ENCODE measurements at regions not wholly inside any gene's neighbourhood (a gene's known extent, or its start where the extent isn't known, plus 50 kb on each side); places are given as distances from the start of the nearest gene placed in this dataset.

DNA sequence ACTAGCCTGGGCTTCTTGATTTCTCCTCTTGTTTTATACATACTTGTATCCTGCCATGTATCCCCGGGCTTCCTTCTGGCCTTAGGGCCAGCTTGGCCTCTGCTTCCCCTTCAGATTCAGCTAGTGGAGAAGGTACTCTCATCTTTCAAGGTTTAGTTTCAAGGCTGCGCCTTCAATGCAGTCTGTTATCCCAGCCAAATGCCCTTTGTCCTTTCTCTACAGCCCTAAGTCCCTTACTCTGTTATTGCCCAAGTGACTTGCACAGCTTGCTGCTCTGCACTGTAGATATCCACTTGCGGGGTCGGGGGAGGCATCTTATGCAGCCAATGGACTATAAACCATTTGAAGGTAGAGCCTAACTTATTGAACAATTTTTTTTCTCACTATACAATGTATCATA lies 357.5 kb downstream of the PPP1R2C start:
- no peak for FAIRE-seq
- Histone ChIP-seq H3K9me3 (ENCODE audit: insufficient read depth, low read depth, low read length) (no peaks in the 10 kb centered on the region), H3K9ac (ENCODE audit: low read length) (no peak overlapping the region), H3K4me3 (ENCODE audit: insufficient read depth, low read depth, low read length) (no peak overlapping the region), H3K4me1 (ENCODE audit: insufficient read depth, low read length) (no peaks in the 10 kb centered on the region), H2AFZ (ENCODE audit: low read depth, low read length) (no peak overlapping the region), H4K20me1 (ENCODE audit: insufficient read depth, low read length) (no peaks in the 10 kb centered on the region), H3K27ac (ENCODE audit: low read depth, low read length) (no peak overlapping the region), H3K4me2 (ENCODE audit: low read length) (no peak overlapping the region), H3K27me3 (ENCODE audit: insufficient read depth, low read length) (no peaks in the 10 kb centered on the region), H3K79me2 (ENCODE audit: insufficient read depth, low read length) (no peaks in the 10 kb centered on the region), H3K36me3 (ENCODE audit: insufficient read depth, low read length) (no peaks in the 10 kb centered on the region)
- no peaks in the 10 kb centered on the region for H3K27me3 Mint-ChIP-seq (ENCODE audit: low read depth, unreplicated experiment)
- no peak overlapping the region for H3K27ac Mint-ChIP-seq (ENCODE audit: unreplicated experiment)
- H3K4me3 Mint-ChIP-seq (ENCODE audit: unreplicated experiment), result no peak overlapping the region
- H3K4me1 Mint-ChIP-seq (ENCODE audit: low read depth, unreplicated experiment), result no peaks in the 10 kb centered on the region
- TF ChIP-seq, protein P1, sequence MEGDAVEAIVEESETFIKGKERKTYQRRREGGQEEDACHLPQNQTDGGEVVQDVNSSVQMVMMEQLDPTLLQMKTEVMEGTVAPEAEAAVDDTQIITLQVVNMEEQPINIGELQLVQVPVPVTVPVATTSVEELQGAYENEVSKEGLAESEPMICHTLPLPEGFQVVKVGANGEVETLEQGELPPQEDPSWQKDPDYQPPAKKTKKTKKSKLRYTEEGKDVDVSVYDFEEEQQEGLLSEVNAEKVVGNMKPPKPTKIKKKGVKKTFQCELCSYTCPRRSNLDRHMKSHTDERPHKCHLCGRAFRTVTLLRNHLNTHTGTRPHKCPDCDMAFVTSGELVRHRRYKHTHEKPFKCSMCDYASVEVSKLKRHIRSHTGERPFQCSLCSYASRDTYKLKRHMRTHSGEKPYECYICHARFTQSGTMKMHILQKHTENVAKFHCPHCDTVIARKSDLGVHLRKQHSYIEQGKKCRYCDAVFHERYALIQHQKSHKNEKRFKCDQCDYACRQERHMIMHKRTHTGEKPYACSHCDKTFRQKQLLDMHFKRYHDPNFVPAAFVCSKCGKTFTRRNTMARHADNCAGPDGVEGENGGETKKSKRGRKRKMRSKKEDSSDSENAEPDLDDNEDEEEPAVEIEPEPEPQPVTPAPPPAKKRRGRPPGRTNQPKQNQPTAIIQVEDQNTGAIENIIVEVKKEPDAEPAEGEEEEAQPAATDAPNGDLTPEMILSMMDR (IDR thresholded peaks at IDR 0.05; ENCODE audit: insufficient read depth, low read depth, low read length), result no peak
- TF ChIP-seq EZH2 (IDR thresholded peaks at IDR 0.05; ENCODE audit: insufficient read depth, low read length), result no peak
- H3K9me3 Mint-ChIP-seq (ENCODE audit: unreplicated experiment), result no peaks in the 10 kb centered on the region
- no peak for DNase-seq (ENCODE audit: low read depth)
- H3K36me3 Mint-ChIP-seq (ENCODE audit: low read depth, unreplicated experiment), result no peaks in the 10 kb centered on the region

DNA sequence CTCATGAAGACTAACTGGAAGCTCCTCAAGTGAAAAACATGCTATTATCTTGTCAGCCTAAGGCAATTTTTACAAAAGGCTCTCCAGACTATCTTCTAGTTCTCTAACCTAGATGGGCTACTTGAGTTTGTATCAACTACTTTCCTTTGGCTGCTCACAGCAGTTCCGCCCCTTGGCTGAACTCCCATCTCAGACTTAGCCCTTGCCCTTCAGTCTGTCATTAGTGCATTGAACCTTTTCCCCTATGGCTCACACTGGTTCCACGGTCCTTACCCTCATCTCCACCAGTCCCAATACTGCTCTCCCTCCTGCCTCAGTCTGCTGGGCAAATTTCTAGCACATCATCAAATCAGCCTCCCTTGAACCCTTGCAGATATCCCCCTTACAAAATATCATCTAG lies 362.3 kb downstream of the PPP1R2C start:
- Histone ChIP-seq H3K27ac (ENCODE audit: low read depth, low read length) (no peak overlapping the region), H3K9me3 (ENCODE audit: insufficient read depth, low read depth, low read length) (no peaks in the 10 kb centered on the region), H3K4me2 (ENCODE audit: low read length) (no peak overlapping the region), H3K27me3 (ENCODE audit: insufficient read depth, low read length) (no peaks in the 10 kb centered on the region), H3K9ac (ENCODE audit: low read length) (no peak overlapping the region), H4K20me1 (ENCODE audit: insufficient read depth, low read length) (no peaks in the 10 kb centered on the region), H3K4me1 (ENCODE audit: insufficient read depth, low read length) (no peaks in the 10 kb centered on the region), H3K36me3 (ENCODE audit: insufficient read depth, low read length) (no peaks in the 10 kb centered on the region), H2AFZ (ENCODE audit: low read depth, low read length) (no peak overlapping the region), H3K79me2 (ENCODE audit: insufficient read depth, low read length) (no peaks in the 10 kb centered on the region), H3K4me3 (ENCODE audit: insufficient read depth, low read depth, low read length) (no peak overlapping the region)
- TF ChIP-seq, protein P1 (IDR thresholded peaks at IDR 0.05; ENCODE audit: insufficient read depth, low read depth, low read length), result no peak
- TF ChIP-seq EZH2 (IDR thresholded peaks at IDR 0.05; ENCODE audit: insufficient read depth, low read length), result no peak
- FAIRE-seq, result no peak
- no peaks in the 10 kb centered on the region for H3K4me1 Mint-ChIP-seq (ENCODE audit: low read depth, unreplicated experiment)
- peaks cover 3% of the 10 kb centered on the region for H3K9me3 Mint-ChIP-seq (ENCODE audit: unreplicated experiment)
- H3K27me3 Mint-ChIP-seq (ENCODE audit: low read depth, unreplicated experiment), result no peaks in the 10 kb centered on the region
- H3K36me3 Mint-ChIP-seq (ENCODE audit: low read depth, unreplicated experiment), result no peaks in the 10 kb centered on the region
- no peak for DNase-seq (ENCODE audit: low read depth)
- no peak overlapping the region for H3K4me3 Mint-ChIP-seq (ENCODE audit: unreplicated experiment)
- no peak overlapping the region for H3K27ac Mint-ChIP-seq (ENCODE audit: unreplicated experiment)

DNA sequence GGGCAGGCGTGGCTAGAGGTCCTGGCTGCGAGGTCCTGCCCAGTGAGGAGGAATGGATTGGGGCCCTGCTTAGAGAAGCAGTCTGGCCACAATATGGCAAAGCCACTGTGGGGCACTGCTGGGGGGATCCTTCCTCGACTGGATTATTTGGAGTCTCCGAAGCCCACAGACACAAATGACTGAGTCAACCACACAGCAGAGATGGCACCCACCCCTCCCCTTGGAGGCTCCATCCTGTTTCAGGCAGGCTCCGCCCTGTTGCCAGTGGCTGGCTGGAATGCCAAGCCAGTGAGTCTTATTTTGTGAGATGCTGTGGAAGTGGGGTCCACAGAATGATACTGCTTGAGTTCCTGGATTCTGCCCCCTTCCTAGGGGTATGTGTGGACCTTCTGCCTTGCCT lies 363.9 kb downstream of the PPP1R2C start:
- Mint-ChIP-seq H3K4me1 (ENCODE audit: low read depth, unreplicated experiment) (no peaks in the 10 kb centered on the region), H3K27ac (ENCODE audit: unreplicated experiment) (no peak overlapping the region), H3K9me3 (ENCODE audit: unreplicated experiment) (peaks cover 3% of the 10 kb centered on the region), H3K36me3 (ENCODE audit: low read depth, unreplicated experiment) (no peaks in the 10 kb centered on the region), H3K4me3 (ENCODE audit: unreplicated experiment) (no peak overlapping the region), H3K27me3 (ENCODE audit: low read depth, unreplicated experiment) (no peaks in the 10 kb centered on the region)
- Histone ChIP-seq H3K9ac (ENCODE audit: low read length) (no peak overlapping the region), H3K9me3 (ENCODE audit: insufficient read depth, low read depth, low read length) (no peaks in the 10 kb centered on the region), H3K79me2 (ENCODE audit: insufficient read depth, low read length) (no peaks in the 10 kb centered on the region), H3K36me3 (ENCODE audit: insufficient read depth, low read length) (no peaks in the 10 kb centered on the region), H3K4me2 (ENCODE audit: low read length) (no peak overlapping the region), H3K4me1 (ENCODE audit: insufficient read depth, low read length) (no peaks in the 10 kb centered on the region), H2AFZ (ENCODE audit: low read depth, low read length) (no peak overlapping the region), H3K4me3 (ENCODE audit: insufficient read depth, low read depth, low read length) (no peak overlapping the region), H3K27ac (ENCODE audit: low read depth, low read length) (no peak overlapping the region), H4K20me1 (ENCODE audit: insufficient read depth, low read length) (no peaks in the 10 kb centered on the region), H3K27me3 (ENCODE audit: insufficient read depth, low read length) (no peaks in the 10 kb centered on the region)
- TF ChIP-seq, protein P1 (IDR thresholded peaks at IDR 0.05; ENCODE audit: insufficient read depth, low read depth, low read length), result no peak
- TF ChIP-seq EZH2 (IDR thresholded peaks at IDR 0.05; ENCODE audit: insufficient read depth, low read length), result no peak
- DNase-seq (ENCODE audit: low read depth) (no peak), FAIRE-seq (no peak)
